ENCODE measurements at regions not wholly inside any gene's neighbourhood (a gene's known extent, or its start where the extent isn't known, plus 50 kb on each side); places are given as distances from the start of the nearest gene placed in this dataset.

DNA sequence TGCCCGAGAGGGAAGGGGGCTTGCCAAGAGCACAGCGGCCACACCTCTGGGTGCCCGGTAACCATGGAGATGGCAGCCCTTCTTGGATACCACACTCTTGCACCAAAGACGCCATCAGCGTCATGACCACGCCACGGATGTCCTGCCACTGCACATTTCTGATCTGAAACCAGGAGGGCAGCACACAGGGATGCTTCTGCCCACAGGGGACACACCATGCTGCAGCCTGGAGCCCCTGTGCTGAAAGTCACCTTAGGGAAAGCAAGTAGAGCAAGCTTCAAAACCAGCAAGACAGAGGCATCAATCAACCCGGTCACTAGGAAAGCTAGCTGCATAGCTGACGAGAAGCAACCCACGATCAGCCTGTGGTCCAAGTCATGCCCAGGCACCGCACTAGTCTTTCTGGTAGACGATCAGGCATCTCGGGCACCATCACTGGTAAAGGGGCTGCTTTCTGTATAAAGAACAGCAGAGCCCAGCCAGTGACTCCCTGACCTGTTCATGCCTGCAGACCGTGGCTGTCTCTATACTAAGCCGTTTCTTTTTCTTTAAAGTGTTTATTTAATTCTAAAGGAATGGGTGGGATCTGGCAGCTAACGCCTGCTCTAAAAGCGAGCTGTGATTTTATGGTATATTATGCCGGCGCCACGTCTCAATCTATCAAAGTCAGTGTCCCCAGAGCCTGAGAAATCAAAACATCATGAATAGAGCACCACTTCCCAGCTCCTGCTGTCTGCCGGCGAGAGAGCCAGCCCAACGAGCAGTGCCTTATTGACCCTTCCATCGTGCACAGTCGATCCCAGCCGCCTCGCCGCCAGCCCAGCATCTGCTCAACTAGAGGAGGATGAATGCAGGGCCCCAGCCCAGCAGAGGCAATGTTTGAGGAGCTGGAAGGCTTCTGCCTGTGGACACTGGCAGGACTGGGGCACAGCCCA lies 244.7 kb downstream of the RBFOX3 start:
- Histone ChIP-seq H2AK5ac (ENCODE audit: insufficient read length, low read length) (no peak overlapping the region), H4K20me1 (ENCODE audit: control insufficient read depth, insufficient read depth, insufficient read length) (no peaks in the 10 kb centered on the region), H3K4me1 (ENCODE audit: insufficient read depth, low read length) (no peaks in the 10 kb centered on the region), H3K56ac (ENCODE audit: insufficient read length, low read depth, low read length) (no peak overlapping the region), H3K9me3 (ENCODE audit: control insufficient read depth, low read depth, low read length) (no peaks in the 10 kb centered on the region), H3K27ac (ENCODE audit: insufficient read length, low read depth, low read length) (no peak overlapping the region), H4K8ac (replicated peaks; ENCODE audit: insufficient read length, low read depth, low read length) (no peak overlapping the region), H2BK120ac (ENCODE audit: low read depth, low read length, poor library complexity, severe bottlenecking) (no peak overlapping the region), H2BK15ac (ENCODE audit: low read depth, low read length) (no peak overlapping the region), H3K14ac (ENCODE audit: insufficient read depth, low read length) (no peak overlapping the region; the same call in 1 of the 2 replicates), H3K4ac (ENCODE audit: low read depth, low read length) (no peak overlapping the region), H2BK12ac (ENCODE audit: insufficient read length, low read depth, low read length) (no peak overlapping the region), H2BK5ac (ENCODE audit: insufficient read length, low read length) (no peak overlapping the region), H3K18ac (ENCODE audit: insufficient read length, low read depth, low read length) (no peak overlapping the region), H3K4me2 (ENCODE audit: insufficient read depth, insufficient read length, low read length) (no peak overlapping the region), H4K5ac (ENCODE audit: insufficient read length, low read depth, low read length) (no peak overlapping the region), H2AFZ (ENCODE audit: low read length) (no peak overlapping the region), H3K9ac (ENCODE audit: extremely low read depth, insufficient read length, low read length) (no peak overlapping the region), H3K23me2 (ENCODE audit: insufficient read length, low read depth, low read length, poor library complexity, severe bottlenecking) (no peaks in the 10 kb centered on the region), H3K27me3 (ENCODE audit: insufficient read depth, low read length) (no peaks in the 10 kb centered on the region), H3K23ac (ENCODE audit: insufficient read length, low read depth, low read length) (no peak overlapping the region), H3K79me1 (ENCODE audit: insufficient read depth, low read depth, low read length, poor library complexity, severe bottlenecking) (no peaks in the 10 kb centered on the region), H2BK20ac (ENCODE audit: low read depth, low read length, poor library complexity, severe bottlenecking) (no peak overlapping the region), H3T11ph (ENCODE audit: low read length) (no peak overlapping the region), H3K79me2 (ENCODE audit: insufficient read depth, low read length) (no peaks in the 10 kb centered on the region), H4K91ac (ENCODE audit: insufficient read length, low read depth, low read length) (no peak overlapping the region)
- Mint-ChIP-seq H3K27me3 (ENCODE audit: low read depth) (peaks cover 42% of the 10 kb centered on the region), H3K4me3 (peak overlapping the region in 1 of 2 experiments; percentile 14; a peak in 1 of 5 replicates), H3K4me1 (no peaks in the 10 kb centered on the region), H3K27ac (no peak overlapping the region; a peak in 1 of 7 replicates), H3K36me3 (ENCODE audit: insufficient read depth in 1 of 3, low read depth in 3 of 3) (no peaks in the 10 kb centered on the region; a peak in 1 of 7 replicates), H3K9me3 (no peaks in the 10 kb centered on the region)
- no peak for DNase-seq
- WGBS (ENCODE audit: extremely low coverage, insufficient read length, low lambda C conversion rate), result no CpG with 5 or more reads among the region's 28 CpGs
- TF ChIP-seq, protein P1, sequence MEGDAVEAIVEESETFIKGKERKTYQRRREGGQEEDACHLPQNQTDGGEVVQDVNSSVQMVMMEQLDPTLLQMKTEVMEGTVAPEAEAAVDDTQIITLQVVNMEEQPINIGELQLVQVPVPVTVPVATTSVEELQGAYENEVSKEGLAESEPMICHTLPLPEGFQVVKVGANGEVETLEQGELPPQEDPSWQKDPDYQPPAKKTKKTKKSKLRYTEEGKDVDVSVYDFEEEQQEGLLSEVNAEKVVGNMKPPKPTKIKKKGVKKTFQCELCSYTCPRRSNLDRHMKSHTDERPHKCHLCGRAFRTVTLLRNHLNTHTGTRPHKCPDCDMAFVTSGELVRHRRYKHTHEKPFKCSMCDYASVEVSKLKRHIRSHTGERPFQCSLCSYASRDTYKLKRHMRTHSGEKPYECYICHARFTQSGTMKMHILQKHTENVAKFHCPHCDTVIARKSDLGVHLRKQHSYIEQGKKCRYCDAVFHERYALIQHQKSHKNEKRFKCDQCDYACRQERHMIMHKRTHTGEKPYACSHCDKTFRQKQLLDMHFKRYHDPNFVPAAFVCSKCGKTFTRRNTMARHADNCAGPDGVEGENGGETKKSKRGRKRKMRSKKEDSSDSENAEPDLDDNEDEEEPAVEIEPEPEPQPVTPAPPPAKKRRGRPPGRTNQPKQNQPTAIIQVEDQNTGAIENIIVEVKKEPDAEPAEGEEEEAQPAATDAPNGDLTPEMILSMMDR (conservative IDR thresholded peaks at IDR 0.05), result no peak

All from H9 (cell line).